HepG2 (cell line): ENCODE measurements at regions not wholly inside any gene's neighbourhood (a gene's known extent, or its start where the extent isn't known, plus 50 kb on each side); places are given as distances from the start of the nearest gene placed in this dataset.

Experiments
- ATAC-seq: fragments of 200-7000 bp; cut with Tn5 transposase; 3 replicates; pipeline ENCODE4 v1.9.1; 2020; ENCODE audit warnings: mild to moderate bottlenecking, moderate library complexity
- BruUV-seq: library from RNA; stranded (reverse); fragments of 400-500 nt; replicated peaks from 2 replicates; lab custom pipeline; 2021; lab: Mats Ljungman, UMichigan
- CTCF ChIA-PET: fragments of 300-600 bp; formaldehyde crosslinking; extraction: SDS; loops from one replicate; lab custom pipeline; 2021; ENCODE audit warnings: low total read pairs, inconsistent platforms, low intra/inter-chr PET ratio; lab: Yijun Ruan, JAX
- POLR2A ChIA-PET: fragments of 350-600 bp; sonication (Branson Sonifier 250); formaldehyde crosslinking; loops from one replicate; lab custom pipeline; 2020; ENCODE audit warnings: antibody characterized with exemption, inconsistent platforms; lab: Yijun Ruan, JAX
- DNase-seq: peaks from one replicate; pipeline ENCODE4 v3.0.0-alpha.2; 2015; ENCODE audit warnings: low spot score
- FAIRE-seq: peaks from 3 replicates; lab custom pipeline; 2011; peaks lifted over from hg19 to GRCh38; lab: Jason Lieb, UNC
- H2AFZ ChIP-seq: one replicate; pipeline ENCODE4 v1.6.1; 2011; ENCODE audit warnings: low read length, inconsistent platforms
- H3K27ac ChIP-seq: fragments of 300-600 bp; 3 replicates; pipeline ENCODE4 v1.8.0; 2011; ENCODE audit warnings: mixed run types, mild to moderate bottlenecking, mixed read lengths, low read length, inconsistent platforms; ENCODE audit not compliant: insufficient read depth; ENCODE audit errors: extremely low read length
- H3K27me3 ChIP-seq, 2 experiments: fragments of 200-600 bp in 1 of 2; 2 replicates in 1 of 2; 3 replicates in 1 of 2; pipeline versions ENCODE4 v1.6.0 to v1.8.0; 2011; ENCODE audit warnings: low read length in 2 of 2, mild to moderate bottlenecking in 2 of 2, moderate library complexity in 2 of 2, inconsistent platforms in 1 of 2; ENCODE audit not compliant: insufficient read depth in 2 of 2, control insufficient read depth in 1 of 2
- H3K36me3 ChIP-seq, 2 experiments: fragments of 200-600 bp in 1 of 2; replicated peaks in 1 of 2; 2 replicates in 1 of 2; 3 replicates in 1 of 2; pipeline versions ENCODE4 v1.5.1 to v1.8.0; 2011; ENCODE audit warnings: low read length in 2 of 2, inconsistent platforms in 1 of 2; ENCODE audit not compliant: insufficient read depth in 2 of 2, control insufficient read depth in 1 of 2
- H3K4me1 ChIP-seq: 2 replicates; pipeline ENCODE4 v1.5.1; 2012; ENCODE audit warnings: low read length, inconsistent platforms; ENCODE audit not compliant: insufficient read depth
- H3K4me2 ChIP-seq: 2 replicates; pipeline ENCODE4 v1.6.0; 2011; ENCODE audit warnings: low read depth, low read length, inconsistent platforms
- H3K4me3 ChIP-seq, 3 experiments: fragments of 200-600 bp in 1 of 3; sonication (generic), shearing (Covaris generic) in 1 of 3; replicated peaks in 1 of 3; 2 replicates each; pipeline ENCODE4 v1.5.1; 2011 to 2016; ENCODE audit warnings: low read length in 3 of 3, inconsistent platforms in 2 of 3, low read depth in 2 of 3, mild to moderate bottlenecking in 2 of 3, control low read depth in 1 of 3, mixed read lengths in 1 of 3; ENCODE audit not compliant: insufficient read depth in 1 of 3
- H3K79me2 ChIP-seq: one replicate; pipeline ENCODE4 v1.6.1; 2011; ENCODE audit warnings: low read length, inconsistent platforms; ENCODE audit not compliant: insufficient read depth
- H3K9ac ChIP-seq: 2 replicates; pipeline ENCODE4 v1.6.0; 2011; ENCODE audit warnings: mild to moderate bottlenecking, low read depth, low read length, inconsistent platforms; ENCODE audit not compliant: insufficient read depth
- H3K9me3 ChIP-seq: 2 replicates; pipeline ENCODE4 v1.5.1; 2012; ENCODE audit warnings: mild to moderate bottlenecking, low read length
- H4K20me1 ChIP-seq: 2 replicates; pipeline ENCODE4 v1.6.0; 2011; ENCODE audit warnings: inconsistent platforms, mild to moderate bottlenecking, low read length, moderate library complexity; ENCODE audit not compliant: insufficient read depth
- ADNP ChIP-seq: sonication (generic); formaldehyde crosslinking; IDR thresholded peaks from 2 replicates; pipeline ENCODE4 v1.4.0; 2020; ENCODE audit warnings: missing genetic modification reagents
- ATRX ChIP-seq: sonication (generic); formaldehyde crosslinking; IDR thresholded peaks from 2 replicates; pipeline ENCODE4 v1.4.0; 2020; ENCODE audit warnings: missing genetic modification reagents, borderline replicate concordance
- MAFF ChIP-seq: IDR thresholded peaks from 2 replicates; pipeline ENCODE4 v1.6.1; 2011; ENCODE audit warnings: low read depth, low read length, improper control_type of control experiment
- MAFK ChIP-seq, 2 experiments: IDR thresholded peaks in 1 of 2; conservative IDR thresholded peaks in 1 of 2; 2 replicates each; pipeline ENCODE4 v1.6.1; 2011; ENCODE audit warnings: improper control_type of control experiment in 2 of 2, low read length in 2 of 2
- SRF ChIP-seq: IDR thresholded peaks from 2 replicates; pipeline ENCODE4 v1.6.1; 2011; ENCODE audit warnings: mild to moderate bottlenecking, low read depth, low read length, moderate library complexity
- THAP11 ChIP-seq: IDR thresholded peaks from 2 replicates; pipeline ENCODE4 v1.6.1; 2016; ENCODE audit warnings: missing biosample characterization, missing genetic modification reagents
- ZBTB3 ChIP-seq: sonication (generic); formaldehyde crosslinking; IDR thresholded peaks from 2 replicates; pipeline ENCODE4 v1.4.0; 2020; ENCODE audit warnings: low read depth, mild to moderate bottlenecking, moderate library complexity, missing genetic modification reagents, borderline replicate concordance
- ZNF383 ChIP-seq: sonication (generic); formaldehyde crosslinking; IDR thresholded peaks from 2 replicates; pipeline ENCODE4 v1.4.0; 2020; ENCODE audit warnings: missing genetic modification reagents, mild to moderate bottlenecking, borderline replicate concordance
- ZNF430 ChIP-seq: sonication (generic); formaldehyde crosslinking; IDR thresholded peaks from 2 replicates; pipeline ENCODE4 v1.9.0; 2021; ENCODE audit warnings: mild to moderate bottlenecking, missing genetic modification reagents
- ZNF543 ChIP-seq: sonication (generic); formaldehyde crosslinking; IDR thresholded peaks from 2 replicates; pipeline ENCODE4 v1.4.0; 2020; ENCODE audit warnings: mild to moderate bottlenecking, missing genetic modification reagents
- ZNF7 ChIP-seq: IDR thresholded peaks from 2 replicates; pipeline ENCODE4 v1.6.1; 2016; ENCODE audit warnings: missing biosample characterization, missing genetic modification reagents
- ZNF724P ChIP-seq: sonication (generic); formaldehyde crosslinking; IDR thresholded peaks from 2 replicates; pipeline ENCODE4 v1.8.0; 2022; ENCODE audit warnings: missing genetic modification reagents, borderline replicate concordance
- WGBS: methylation state at CpG from one replicate; pipeline ENCODE4 v1.1.6; 2017; ENCODE audit warnings: low lambda C conversion rate; 5-methylcytosine and 5-hydroxymethylcytosine counted together
- in situ Hi-C: cut with HindIII; loops from 2 replicates; pipeline ENCODE4 v1.10.0; 2017; ENCODE audit warnings: low pct_unique_long_range_greater_than_20kb; ENCODE audit not compliant: extremely low pct_ligation_motif_present
- intact Hi-C: fragments of 100-400 bp; cut with micrococcal nuclease; formaldehyde crosslinking; loops from one replicate; pipeline ENCODE4 v1.10.0; 2022; ENCODE audit not compliant: unreplicated experiment
- TF ChIP-seq, protein P1 (sequence below): IDR thresholded peaks from 2 replicates; pipeline ENCODE4 v1.6.1; 2012; ENCODE audit warnings: low read depth, low read length, improper control_type of control experiment

DNA sequence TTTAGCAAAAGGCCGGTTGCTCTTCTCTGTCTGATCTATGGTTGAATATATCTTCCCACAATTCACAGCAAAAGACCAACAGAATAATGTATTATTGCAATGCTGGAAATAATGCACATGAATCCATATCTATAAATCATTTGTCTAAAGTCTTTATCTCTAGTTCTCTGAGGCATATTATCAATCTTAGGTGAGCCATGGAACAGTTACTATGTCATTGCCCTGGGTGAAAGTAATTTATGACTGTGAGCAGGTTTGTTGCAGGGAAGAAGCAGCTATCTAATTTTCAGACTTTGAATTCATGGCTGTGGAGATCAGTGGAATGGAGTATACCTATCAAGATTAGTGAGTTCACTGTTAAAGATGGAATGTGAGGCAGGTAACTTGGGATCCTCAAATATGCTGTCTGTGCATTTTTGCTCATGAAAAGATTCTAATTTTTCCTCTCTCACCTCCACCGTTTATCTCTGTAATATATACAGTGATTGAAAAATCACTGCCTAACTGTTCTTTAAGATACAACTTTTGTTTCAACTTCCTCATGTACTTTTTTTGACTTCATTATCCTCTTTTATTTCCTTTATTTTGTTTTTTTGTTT lies 256.8 kb upstream of the ARSJ start:
- 22% methylated on average over 2 of the region's 2 CpGs for WGBS
- no peaks in the 10 kb centered on the region for H3K9me3 ChIP-seq
- H3K4me3 ChIP-seq: no peak overlapping the region
- FAIRE-seq (no peak), ATAC-seq (no peak), DNase-seq (no peak)
- no TSS peak for BruUV-seq
- H3K4me2 ChIP-seq: no peak overlapping the region
- H3K79me2 ChIP-seq: no peaks in the 10 kb centered on the region
- intact Hi-C loops: no loop called here
- ChIA-PET CTCF (no interaction called here), POLR2A (no interaction called here)
- no peaks in the 10 kb centered on the region for H3K27me3 ChIP-seq
- H3K4me1 ChIP-seq: no peaks in the 10 kb centered on the region
- in situ Hi-C loops: no loop called here
- no peak overlapping the region for H3K27ac ChIP-seq
- H3K36me3 ChIP-seq: no peaks in the 10 kb centered on the region
- no peak overlapping the region for H2AFZ ChIP-seq
- no peaks in the 10 kb centered on the region for H4K20me1 ChIP-seq
- no peak overlapping the region for H3K9ac ChIP-seq
- TF ChIP-seq ZNF430 (CRISPR knock-in tag): no peak
- no peak for TF ChIP-seq ZNF383 (CRISPR knock-in tag)
- TF ChIP-seq ADNP (CRISPR knock-in tag): no peak
- TF ChIP-seq, protein P1, sequence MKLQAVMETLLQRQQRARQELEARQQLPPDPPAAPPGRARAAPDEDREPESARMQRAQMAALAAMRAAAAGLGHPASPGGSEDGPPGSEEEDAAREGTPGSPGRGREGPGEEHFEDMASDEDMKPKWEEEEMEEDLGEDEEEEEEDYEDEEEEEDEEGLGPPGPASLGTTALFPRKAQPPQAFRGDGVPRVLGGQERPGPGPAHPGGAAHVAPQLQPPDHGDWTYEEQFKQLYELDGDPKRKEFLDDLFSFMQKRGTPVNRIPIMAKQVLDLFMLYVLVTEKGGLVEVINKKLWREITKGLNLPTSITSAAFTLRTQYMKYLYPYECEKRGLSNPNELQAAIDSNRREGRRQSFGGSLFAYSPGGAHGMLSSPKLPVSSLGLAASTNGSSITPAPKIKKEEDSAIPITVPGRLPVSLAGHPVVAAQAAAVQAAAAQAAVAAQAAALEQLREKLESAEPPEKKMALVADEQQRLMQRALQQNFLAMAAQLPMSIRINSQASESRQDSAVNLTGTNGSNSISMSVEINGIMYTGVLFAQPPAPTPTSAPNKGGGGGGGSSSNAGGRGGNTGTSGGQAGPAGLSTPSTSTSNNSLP: no peak
- TF ChIP-seq ATRX (CRISPR knock-in tag): no peak
- TF ChIP-seq ZNF543: no peak
- no peak for TF ChIP-seq ZNF7
- TF ChIP-seq THAP11 (CRISPR knock-in tag): no peak
- no peak for TF ChIP-seq ZNF724P (CRISPR knock-in tag)
- peak; percentile 76 to 83 for TF ChIP-seq MAFK (conservative IDR thresholded peaks at IDR 0.05 in 1 of 2, IDR thresholded peaks at IDR 0.05 in 1 of 2; ENCODE audit: low read length in 2 of 2)
- TF ChIP-seq SRF: no peak
- TF ChIP-seq MAFF: peak; percentile 67
- TF ChIP-seq ZBTB3 (CRISPR knock-in tag): no peak
